ENCODE measurements at regions not wholly inside any gene's neighbourhood (a gene's known extent, or its start where the extent isn't known, plus 50 kb on each side); places are given as distances from the start of the nearest gene placed in this dataset.

GRCh38 chr5:42015681-42016080, 90.6 kb downstream of the FBXO4 start:
- peaks cover 8% of the 10 kb centered on the region; the same call in 1 of the 2 replicates for H3K27me3 ChIP-seq (ENCODE audit: low read length)
- no peaks in the 10 kb centered on the region for H3K9me3 ChIP-seq (ENCODE audit: low read length)
- no peak overlapping the region for H3K4me3 ChIP-seq (ENCODE audit: low read length)
- H3K27ac ChIP-seq (ENCODE audit: low read length): no peak overlapping the region
- no peaks in the 10 kb centered on the region for H3K9me2 ChIP-seq (replicated peaks; ENCODE audit: low read length)
- intact Hi-C loops (cut with micrococcal nuclease): no loop called here
- H2AFZ ChIP-seq (ENCODE audit: low read length): no peak overlapping the region
- no peak for DNase-seq
- no peak overlapping the region for H3K9ac ChIP-seq (ENCODE audit: low read length)
- peaks cover 5% of the 10 kb centered on the region for H3K4me1 ChIP-seq (ENCODE audit: insufficient read depth, low read length)
- no peaks in the 10 kb centered on the region for H3K36me3 ChIP-seq (ENCODE audit: low read depth, low read length)
- no peaks in the 10 kb centered on the region for H4K20me1 ChIP-seq (ENCODE audit: low read length)
- TF ChIP-seq CTCF (conservative IDR thresholded peaks at IDR 0.05; ENCODE audit: low read depth, low read length): no peak
- no peak for TF ChIP-seq EZH2 (IDR thresholded peaks at IDR 0.05; ENCODE audit: low read length, unreplicated experiment)
- TF ChIP-seq EZH2phosphoT487 (IDR thresholded peaks at IDR 0.05; ENCODE audit: borderline replicate concordance, low read length): no peak
- no peaks in the 10 kb centered on the region for H3F3A ChIP-seq (ENCODE audit: low read length, unreplicated experiment)
- no peak for ATAC-seq
- H3K4me2 ChIP-seq (ENCODE audit: low read length): no peak overlapping the region
- no peaks in the 10 kb centered on the region for H3K79me2 ChIP-seq (ENCODE audit: low read length)
- ChIA-PET POLR2A (ENCODE audit: unreplicated experiment) (no interaction called here), CTCF (no interaction called here)
- BruUV-seq (replicated peaks): no TSS peak

GRCh38 chr5:42020788-42021530, 95.9 kb downstream of the FBXO4 start:
- no peaks in the 10 kb centered on the region for H3K79me2 ChIP-seq (ENCODE audit: low read length)
- BruUV-seq (replicated peaks): no TSS peak

More at GRCh38 chr5:42020788-42021530, 95.9 kb downstream of the FBXO4 start:
- ChIA-PET POLR2A (ENCODE audit: unreplicated experiment) (no interaction called here), CTCF (no interaction called here)
- no peak overlapping the region for H2AFZ ChIP-seq (ENCODE audit: low read length)
- H3K27ac ChIP-seq (ENCODE audit: low read length): no peak overlapping the region
- intact Hi-C loops (cut with micrococcal nuclease): no loop called here
- no peaks in the 10 kb centered on the region for H3K9me3 ChIP-seq (ENCODE audit: low read length)
- DNase-seq: peak; percentile 77
- 0 out of 2 replicates have a peak overlapping the region, but pooled peaks have one; percentile 5 for H3K4me2 ChIP-seq (ENCODE audit: low read length)
- no peak overlapping the region for H3K9ac ChIP-seq (ENCODE audit: low read length)
- H3F3A ChIP-seq (ENCODE audit: low read length, unreplicated experiment): no peaks in the 10 kb centered on the region
- H3K36me3 ChIP-seq (ENCODE audit: low read depth, low read length): no peaks in the 10 kb centered on the region
- ATAC-seq: peak; percentile 74
- peaks cover 20% of the 10 kb centered on the region for H3K4me1 ChIP-seq (ENCODE audit: insufficient read depth, low read length)
- no peak overlapping the region for H3K4me3 ChIP-seq (ENCODE audit: low read length)
- no peaks in the 10 kb centered on the region for H3K27me3 ChIP-seq (ENCODE audit: low read length)
- no peaks in the 10 kb centered on the region for H3K9me2 ChIP-seq (replicated peaks; ENCODE audit: low read length)
- TF ChIP-seq CTCF (conservative IDR thresholded peaks at IDR 0.05; ENCODE audit: low read depth, low read length): no peak
- TF ChIP-seq EZH2phosphoT487 (IDR thresholded peaks at IDR 0.05; ENCODE audit: borderline replicate concordance, low read length): no peak
- no peak for TF ChIP-seq EZH2 (IDR thresholded peaks at IDR 0.05; ENCODE audit: low read length, unreplicated experiment)
- no peaks in the 10 kb centered on the region for H4K20me1 ChIP-seq (ENCODE audit: low read length)
